HG03108 (cell line): ENCODE measurements at regions not wholly inside any gene's neighbourhood (a gene's known extent, or its start where the extent isn't known, plus 50 kb on each side); places are given as distances from the start of the nearest gene placed in this dataset.

Experiments
- ATAC-seq: cut with Tn5 transposase; IDR thresholded peaks from one replicate; pipeline ENCODE4 v1.9.1; 2021; ENCODE audit warnings: moderate library complexity; ENCODE audit not compliant: unreplicated experiment

GRCh38 chr12:75844049-75844770 lies 187.4 kb downstream of the PHLDA1 start:
- ATAC-seq = no peak

- ATAC-seq = no peak
These were observed 189.5 kb downstream of the PHLDA1 start for GRCh38 chr12:75842090-75842489.

- ATAC-seq = no peak
These were observed 190.6 kb downstream of the PHLDA1 start for GRCh38 chr12:75840994-75841355.

GRCh38 chr12:75838309-75838708 lies 193.3 kb downstream of the PHLDA1 start:
- no peak for ATAC-seq

GRCh38 chr12:75837700-75838099 lies 193.9 kb downstream of the PHLDA1 start:
- ATAC-seq = no peak

GRCh38 chr12:75836533-75836932 lies 195.0 kb downstream of the PHLDA1 start:
- no peak for ATAC-seq

- no peak for ATAC-seq
These were observed 197.0 kb downstream of the PHLDA1 start for GRCh38 chr12:75834591-75834990.

- ATAC-seq = no peak
These were observed 198.3 kb downstream of the PHLDA1 start for GRCh38 chr12:75833268-75833667.

- ATAC-seq = no peak
These were observed 200.2 kb downstream of the PHLDA1 start for GRCh38 chr12:75831402-75831801.

- no peak for ATAC-seq
These were observed 204.5 kb downstream of the PHLDA1 start for GRCh38 chr12:75827061-75827460.

GRCh38 chr12:75825686-75826085 lies 205.9 kb downstream of the PHLDA1 start:
- ATAC-seq = no peak

- ATAC-seq = no peak
These were observed 208.1 kb downstream of the PHLDA1 start for GRCh38 chr12:75823475-75823874.

GRCh38 chr12:75822416-75822815 lies 209.2 kb downstream of the PHLDA1 start:
- no peak for ATAC-seq

GRCh38 chr12:75820848-75821578 lies 210.6 kb downstream of the PHLDA1 start:
- no peak for ATAC-seq

GRCh38 chr12:75820071-75820470 lies 211.5 kb downstream of the PHLDA1 start:
- ATAC-seq = no peak

GRCh38 chr12:75819512-75819911 lies 212.1 kb downstream of the PHLDA1 start:
- ATAC-seq = no peak

GRCh38 chr12:75818863-75819262 lies 212.7 kb downstream of the PHLDA1 start:
- no peak for ATAC-seq

- ATAC-seq = no peak
These were observed 214.7 kb downstream of the PHLDA1 start for GRCh38 chr12:75816897-75817296.

GRCh38 chr12:75815756-75816155 lies 215.8 kb downstream of the PHLDA1 start:
- ATAC-seq = no peak

- no peak for ATAC-seq
These were observed 216.5 kb downstream of the PHLDA1 start for GRCh38 chr12:75814851-75815754.

- ATAC-seq = no peak
These were observed 218.5 kb downstream of the PHLDA1 start for GRCh38 chr12:75813072-75813471.
